ENCODE measurements at regions not wholly inside any gene's neighbourhood (a gene's known extent, or its start where the extent isn't known, plus 50 kb on each side); places are given as distances from the start of the nearest gene placed in this dataset.

DNA sequence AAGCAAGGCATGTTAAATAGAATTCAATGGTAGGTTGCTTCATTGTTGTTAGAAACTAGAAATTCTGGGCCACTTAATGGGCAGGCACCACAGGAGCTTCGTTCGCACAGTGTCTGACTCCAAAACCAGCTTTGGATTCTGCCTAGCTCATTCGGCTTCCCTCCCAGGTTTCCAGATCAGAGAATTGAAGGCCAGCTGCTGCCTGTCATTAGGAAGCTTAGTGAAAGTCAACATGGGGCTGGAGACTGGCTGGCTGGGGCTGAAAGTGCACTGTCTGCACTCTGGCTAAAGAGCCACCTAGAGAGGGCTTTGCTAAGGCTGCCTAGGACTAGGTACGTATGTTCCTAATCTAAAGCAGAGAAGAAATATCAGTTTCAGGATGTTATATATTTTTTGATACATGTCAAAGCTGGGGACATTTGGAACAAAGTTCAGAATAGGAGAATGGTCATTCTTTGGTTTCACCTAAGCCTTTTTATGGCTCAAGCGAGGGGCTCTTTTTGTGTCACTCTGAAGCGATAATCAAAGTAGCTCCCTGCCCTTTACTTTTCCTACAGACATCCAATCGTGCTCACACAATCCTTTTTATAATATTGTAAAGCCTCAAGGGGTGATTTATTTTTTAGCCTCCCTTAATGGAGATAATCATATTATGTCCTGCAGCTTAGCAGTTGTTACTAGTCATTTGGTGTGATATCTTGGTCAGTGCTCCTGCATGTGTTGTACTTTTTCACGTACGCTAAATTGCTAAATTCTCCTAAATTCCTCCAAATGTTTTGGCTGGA, 238.5 kb upstream of the NAV3 start:
- no peaks in the 10 kb centered on the region for H3K9me3 ChIP-seq (ENCODE audit: control insufficient read depth, insufficient read depth, low read depth, low read length)
- ATAC-seq: no peak
- BruUV-seq (replicated peaks): no TSS peak
- no peaks in the 10 kb centered on the region for H3K4me1 ChIP-seq (ENCODE audit: control insufficient read depth, insufficient read depth, low read length)
- ChIA-PET POLR2A (no interaction called here), CTCF (no interaction called here)
- TF ChIP-seq, protein P1, sequence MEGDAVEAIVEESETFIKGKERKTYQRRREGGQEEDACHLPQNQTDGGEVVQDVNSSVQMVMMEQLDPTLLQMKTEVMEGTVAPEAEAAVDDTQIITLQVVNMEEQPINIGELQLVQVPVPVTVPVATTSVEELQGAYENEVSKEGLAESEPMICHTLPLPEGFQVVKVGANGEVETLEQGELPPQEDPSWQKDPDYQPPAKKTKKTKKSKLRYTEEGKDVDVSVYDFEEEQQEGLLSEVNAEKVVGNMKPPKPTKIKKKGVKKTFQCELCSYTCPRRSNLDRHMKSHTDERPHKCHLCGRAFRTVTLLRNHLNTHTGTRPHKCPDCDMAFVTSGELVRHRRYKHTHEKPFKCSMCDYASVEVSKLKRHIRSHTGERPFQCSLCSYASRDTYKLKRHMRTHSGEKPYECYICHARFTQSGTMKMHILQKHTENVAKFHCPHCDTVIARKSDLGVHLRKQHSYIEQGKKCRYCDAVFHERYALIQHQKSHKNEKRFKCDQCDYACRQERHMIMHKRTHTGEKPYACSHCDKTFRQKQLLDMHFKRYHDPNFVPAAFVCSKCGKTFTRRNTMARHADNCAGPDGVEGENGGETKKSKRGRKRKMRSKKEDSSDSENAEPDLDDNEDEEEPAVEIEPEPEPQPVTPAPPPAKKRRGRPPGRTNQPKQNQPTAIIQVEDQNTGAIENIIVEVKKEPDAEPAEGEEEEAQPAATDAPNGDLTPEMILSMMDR (IDR thresholded peaks at IDR 0.05): no peak
- TF ChIP-seq TCF7L2 (IDR thresholded peaks at IDR 0.05; ENCODE audit: low read depth, low read length): no peak
- TF ChIP-seq POLR2AphosphoS5 (IDR thresholded peaks at IDR 0.05; ENCODE audit: low read depth, low read length): no peak
- TF ChIP-seq, protein P2, sequence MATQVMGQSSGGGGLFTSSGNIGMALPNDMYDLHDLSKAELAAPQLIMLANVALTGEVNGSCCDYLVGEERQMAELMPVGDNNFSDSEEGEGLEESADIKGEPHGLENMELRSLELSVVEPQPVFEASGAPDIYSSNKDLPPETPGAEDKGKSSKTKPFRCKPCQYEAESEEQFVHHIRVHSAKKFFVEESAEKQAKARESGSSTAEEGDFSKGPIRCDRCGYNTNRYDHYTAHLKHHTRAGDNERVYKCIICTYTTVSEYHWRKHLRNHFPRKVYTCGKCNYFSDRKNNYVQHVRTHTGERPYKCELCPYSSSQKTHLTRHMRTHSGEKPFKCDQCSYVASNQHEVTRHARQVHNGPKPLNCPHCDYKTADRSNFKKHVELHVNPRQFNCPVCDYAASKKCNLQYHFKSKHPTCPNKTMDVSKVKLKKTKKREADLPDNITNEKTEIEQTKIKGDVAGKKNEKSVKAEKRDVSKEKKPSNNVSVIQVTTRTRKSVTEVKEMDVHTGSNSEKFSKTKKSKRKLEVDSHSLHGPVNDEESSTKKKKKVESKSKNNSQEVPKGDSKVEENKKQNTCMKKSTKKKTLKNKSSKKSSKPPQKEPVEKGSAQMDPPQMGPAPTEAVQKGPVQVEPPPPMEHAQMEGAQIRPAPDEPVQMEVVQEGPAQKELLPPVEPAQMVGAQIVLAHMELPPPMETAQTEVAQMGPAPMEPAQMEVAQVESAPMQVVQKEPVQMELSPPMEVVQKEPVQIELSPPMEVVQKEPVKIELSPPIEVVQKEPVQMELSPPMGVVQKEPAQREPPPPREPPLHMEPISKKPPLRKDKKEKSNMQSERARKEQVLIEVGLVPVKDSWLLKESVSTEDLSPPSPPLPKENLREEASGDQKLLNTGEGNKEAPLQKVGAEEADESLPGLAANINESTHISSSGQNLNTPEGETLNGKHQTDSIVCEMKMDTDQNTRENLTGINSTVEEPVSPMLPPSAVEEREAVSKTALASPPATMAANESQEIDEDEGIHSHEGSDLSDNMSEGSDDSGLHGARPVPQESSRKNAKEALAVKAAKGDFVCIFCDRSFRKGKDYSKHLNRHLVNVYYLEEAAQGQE (IDR thresholded peaks at IDR 0.05; ENCODE audit: insufficient read depth in 1 of 2, low read depth in 2 of 2, low read length in 1 of 2): no peak
- TF ChIP-seq SIN3A (IDR thresholded peaks at IDR 0.05; ENCODE audit: borderline replicate concordance, insufficient read depth, low read depth, low read length): no peak
- no peaks in the 10 kb centered on the region for H3K36me3 ChIP-seq (ENCODE audit: control insufficient read depth, insufficient read depth, low read length)
- in situ Hi-C loops (cut with HindIII; ENCODE audit: low pct_unique_long_range_greater_than_20kb, low sequenced_read_pairs) (no loop called here), intact Hi-C loops (cut with micrococcal nuclease; ENCODE audit: unreplicated experiment) (no loop called here)
- DNase-seq (ENCODE audit: low read depth, low spot score): no peak
- H3K27me3 ChIP-seq (ENCODE audit: control insufficient read depth, insufficient read depth, low read length): no peaks in the 10 kb centered on the region
- H3K27ac ChIP-seq (ENCODE audit: low read length): no peak overlapping the region
- H3K4me3 ChIP-seq (ENCODE audit: low read depth in 2 of 2, low read length in 2 of 2): no peak overlapping the region

DNA sequence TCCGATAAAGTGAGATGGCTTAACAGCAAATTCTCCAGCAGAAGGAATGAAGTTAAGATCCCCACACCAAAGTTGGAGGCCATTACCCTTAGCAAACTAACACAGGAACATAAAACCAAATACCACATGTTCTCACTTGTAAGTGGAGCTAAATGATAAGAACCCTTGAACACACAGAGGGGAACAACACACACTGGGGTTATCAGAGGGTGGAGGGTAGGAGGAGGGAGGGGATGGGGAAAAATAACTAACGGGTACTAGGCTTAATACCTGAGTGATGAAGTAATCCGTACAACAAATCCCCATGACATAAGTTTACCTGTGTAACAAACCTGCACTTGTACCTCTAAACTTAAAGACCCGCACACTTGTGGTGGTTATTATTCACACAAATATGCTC, 240.4 kb upstream of the NAV3 start:
- Histone ChIP-seq H3K9me3 (ENCODE audit: control insufficient read depth, insufficient read depth, low read depth, low read length) (no peaks in the 10 kb centered on the region), H3K4me1 (ENCODE audit: control insufficient read depth, insufficient read depth, low read length) (no peaks in the 10 kb centered on the region), H3K27me3 (ENCODE audit: control insufficient read depth, insufficient read depth, low read length) (no peaks in the 10 kb centered on the region), H3K4me3 (ENCODE audit: low read depth in 2 of 2, low read length in 2 of 2) (no peak overlapping the region), H3K27ac (ENCODE audit: low read length) (no peak overlapping the region), H3K36me3 (ENCODE audit: control insufficient read depth, insufficient read depth, low read length) (no peaks in the 10 kb centered on the region)
- ChIA-PET CTCF (no interaction called here), POLR2A (no interaction called here)
- in situ Hi-C loops (cut with HindIII; ENCODE audit: low pct_unique_long_range_greater_than_20kb, low sequenced_read_pairs) (no loop called here), intact Hi-C loops (cut with micrococcal nuclease; ENCODE audit: unreplicated experiment) (no loop called here)
- DNase-seq (ENCODE audit: low read depth, low spot score) (no peak), ATAC-seq (no peak)
- no TSS peak for BruUV-seq (replicated peaks)
- TF ChIP-seq, protein P1 (IDR thresholded peaks at IDR 0.05): no peak
- no peak for TF ChIP-seq TCF7L2 (IDR thresholded peaks at IDR 0.05; ENCODE audit: low read depth, low read length)
- TF ChIP-seq SIN3A (IDR thresholded peaks at IDR 0.05; ENCODE audit: borderline replicate concordance, insufficient read depth, low read depth, low read length): no peak
- TF ChIP-seq POLR2AphosphoS5 (IDR thresholded peaks at IDR 0.05; ENCODE audit: low read depth, low read length): no peak
- TF ChIP-seq, protein P2 (IDR thresholded peaks at IDR 0.05; ENCODE audit: insufficient read depth in 1 of 2, low read depth in 2 of 2, low read length in 1 of 2): no peak

Data from Panc1 (cell line).